Upper lobe of left lung (tissue), 4 donors: ENCODE measurements at regions not wholly inside any gene's neighbourhood (a gene's known extent, or its start where the extent isn't known, plus 50 kb on each side); places are given as distances from the start of the nearest gene placed in this dataset.

ENCODE experiments used
- EP300 ChIP-seq, 4 donors: sonication (generic); formaldehyde crosslinking; IDR thresholded peaks; one replicate each; pipeline ENCODE4 v1.5.1; 2017; ENCODE audit warnings: antibody characterized with exemption in 4 of 4, control low read depth in 2 of 4
- TF ChIP-seq, protein P1 (sequence below), 6 experiments: fragments of 450-650 bp in 4 of 6; fragments of 200-600 bp in 2 of 6; sonication (generic) in 2 of 6; IDR thresholded peaks; one replicate each; pipeline ENCODE4 v1.5.1; 2016 to 2019; ENCODE audit warnings: antibody characterized with exemption in 6 of 6

DNA sequence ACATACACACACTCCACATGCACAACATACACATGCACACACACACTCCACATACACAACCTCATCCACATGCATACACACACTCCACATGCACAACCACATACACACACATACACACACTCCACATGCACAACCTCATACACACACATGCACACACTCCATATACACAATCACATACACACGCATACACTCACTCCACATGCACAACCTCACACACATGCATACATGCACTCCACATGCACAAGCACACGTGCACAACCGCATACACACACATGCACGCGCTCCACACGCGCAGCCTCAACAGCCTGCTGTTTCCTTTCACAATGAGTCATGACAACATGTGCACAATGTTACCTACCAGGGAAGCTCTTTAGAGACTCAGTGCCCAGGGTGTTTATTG is 61.2 kb upstream of the TMEM132C start:
- no peak for TF ChIP-seq EP300 (IDR thresholded peaks at IDR 0.05)
- TF ChIP-seq, protein P1, sequence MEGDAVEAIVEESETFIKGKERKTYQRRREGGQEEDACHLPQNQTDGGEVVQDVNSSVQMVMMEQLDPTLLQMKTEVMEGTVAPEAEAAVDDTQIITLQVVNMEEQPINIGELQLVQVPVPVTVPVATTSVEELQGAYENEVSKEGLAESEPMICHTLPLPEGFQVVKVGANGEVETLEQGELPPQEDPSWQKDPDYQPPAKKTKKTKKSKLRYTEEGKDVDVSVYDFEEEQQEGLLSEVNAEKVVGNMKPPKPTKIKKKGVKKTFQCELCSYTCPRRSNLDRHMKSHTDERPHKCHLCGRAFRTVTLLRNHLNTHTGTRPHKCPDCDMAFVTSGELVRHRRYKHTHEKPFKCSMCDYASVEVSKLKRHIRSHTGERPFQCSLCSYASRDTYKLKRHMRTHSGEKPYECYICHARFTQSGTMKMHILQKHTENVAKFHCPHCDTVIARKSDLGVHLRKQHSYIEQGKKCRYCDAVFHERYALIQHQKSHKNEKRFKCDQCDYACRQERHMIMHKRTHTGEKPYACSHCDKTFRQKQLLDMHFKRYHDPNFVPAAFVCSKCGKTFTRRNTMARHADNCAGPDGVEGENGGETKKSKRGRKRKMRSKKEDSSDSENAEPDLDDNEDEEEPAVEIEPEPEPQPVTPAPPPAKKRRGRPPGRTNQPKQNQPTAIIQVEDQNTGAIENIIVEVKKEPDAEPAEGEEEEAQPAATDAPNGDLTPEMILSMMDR (IDR thresholded peaks at IDR 0.05): no peak
